ENCODE measurements at regions not wholly inside any gene's neighbourhood (a gene's known extent, or its start where the extent isn't known, plus 50 kb on each side); places are given as distances from the start of the nearest gene placed in this dataset.

GRCh38 chr12:113676547-113676946 is 204.9 kb upstream of the LHX5 start:
- CTCF ChIA-PET = no interaction called here
- Mint-ChIP-seq H3K27ac (no peak overlapping the region), H3K9me3 (peaks cover 0 to 1% (median 0%) of the 10 kb centered on the region in 5 donors), H3K27me3 (peaks cover 4 to 31% of the 10 kb centered on the region in 2 donors), H3K4me3 (no peak overlapping the region), H3K4me1 (no peaks in the 10 kb centered on the region), H3K36me3 (no peaks in the 10 kb centered on the region)
- Histone ChIP-seq H3K27me3 (ENCODE audit: insufficient read depth, low read length, poor library complexity, severe bottlenecking) (peaks cover 5% of the 10 kb centered on the region), H3K36me3 (ENCODE audit: insufficient read depth, low read length) (no peaks in the 10 kb centered on the region), H3K4me3 (ENCODE audit: low read length) (no peak overlapping the region), H3K27ac (ENCODE audit: low read depth, low read length) (no peak overlapping the region), H3K4me1 (ENCODE audit: insufficient read depth, low read length) (no peaks in the 10 kb centered on the region), H3K9me3 (ENCODE audit: low read length) (no peaks in the 10 kb centered on the region)
- POLR2A ChIA-PET = no interaction called here
- DNase-seq = no peak

DNA sequence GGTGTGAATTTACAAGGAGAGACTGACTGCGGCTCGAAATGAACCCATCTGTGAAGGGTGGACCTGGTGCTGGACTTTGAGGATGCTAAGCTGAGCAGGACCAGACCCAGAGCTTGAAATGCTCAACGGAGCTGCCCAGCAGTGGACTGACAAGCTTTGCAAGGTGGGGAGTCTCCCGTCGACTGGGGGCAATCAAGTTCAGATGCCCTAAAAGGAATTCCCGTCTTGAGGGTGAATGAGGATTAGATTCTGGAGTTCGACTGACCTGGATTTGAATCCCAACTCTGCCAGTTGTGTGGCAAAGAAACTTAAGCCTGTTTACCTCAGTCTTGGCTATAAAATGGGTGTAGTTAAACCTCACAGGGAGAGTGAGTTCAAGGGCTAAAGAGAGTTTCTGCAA is 204.4 kb upstream of the LHX5 start:
- no peaks in the 10 kb centered on the region for H3K4me1 Mint-ChIP-seq
- H3K4me1 ChIP-seq (ENCODE audit: insufficient read depth, low read length) = no peaks in the 10 kb centered on the region
- H3K36me3 Mint-ChIP-seq = no peaks in the 10 kb centered on the region
- no peaks in the 10 kb centered on the region for H3K36me3 ChIP-seq (ENCODE audit: insufficient read depth, low read length)
- no peak for DNase-seq
- H3K9me3 Mint-ChIP-seq = peaks cover 0 to 5% (median 0%) of the 10 kb centered on the region in 5 donors
- ChIA-PET POLR2A (no interaction called here), CTCF (no interaction called here)
- H3K9me3 ChIP-seq (ENCODE audit: low read length) = no peaks in the 10 kb centered on the region
- peaks cover 5% of the 10 kb centered on the region for H3K27me3 ChIP-seq (ENCODE audit: insufficient read depth, low read length, poor library complexity, severe bottlenecking)
- H3K27ac Mint-ChIP-seq = no peak overlapping the region
- no peak overlapping the region for H3K4me3 Mint-ChIP-seq
- no peak overlapping the region for H3K27ac ChIP-seq (ENCODE audit: low read depth, low read length)
- no peak overlapping the region for H3K4me3 ChIP-seq (ENCODE audit: low read length)
- H3K27me3 Mint-ChIP-seq = peaks cover 4 to 33% of the 10 kb centered on the region in 2 donors

DNA sequence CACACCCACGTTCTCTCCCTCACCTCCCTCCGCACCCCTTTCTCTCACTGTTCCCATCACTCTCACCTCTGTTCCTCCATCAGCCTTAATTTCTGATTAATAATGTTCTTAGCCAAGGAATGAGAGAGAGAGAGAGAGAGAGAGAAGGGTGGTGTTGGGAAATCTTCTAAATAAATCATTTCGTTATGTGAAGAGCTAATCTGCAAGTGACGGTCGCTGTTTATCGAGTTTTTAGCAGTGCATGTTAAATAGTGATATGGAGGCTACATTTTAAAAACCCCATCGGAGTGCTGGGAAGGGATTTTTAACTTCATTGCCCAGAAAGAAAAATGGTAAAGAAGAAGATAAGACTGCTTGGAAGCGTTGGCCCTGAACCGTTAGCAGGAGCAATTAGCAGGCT is 203.3 kb upstream of the LHX5 start:
- Mint-ChIP-seq H3K4me3 (no peak overlapping the region), H3K9me3 (peaks cover 0 to 5% (median 0%) of the 10 kb centered on the region in 5 donors), H3K27ac (no peak overlapping the region), H3K27me3 (peaks cover 6 to 41% of the 10 kb centered on the region in 2 donors), H3K36me3 (no peaks in the 10 kb centered on the region), H3K4me1 (no peaks in the 10 kb centered on the region)
- Histone ChIP-seq H3K27me3 (ENCODE audit: insufficient read depth, low read length, poor library complexity, severe bottlenecking) (peaks cover 5% of the 10 kb centered on the region), H3K9me3 (ENCODE audit: low read length) (no peaks in the 10 kb centered on the region), H3K4me1 (ENCODE audit: insufficient read depth, low read length) (no peaks in the 10 kb centered on the region), H3K27ac (ENCODE audit: low read depth, low read length) (no peak overlapping the region), H3K36me3 (ENCODE audit: insufficient read depth, low read length) (no peaks in the 10 kb centered on the region), H3K4me3 (ENCODE audit: low read length) (no peak overlapping the region)
- POLR2A ChIA-PET = no interaction called here
- DNase-seq = no peak
- CTCF ChIA-PET = no interaction called here

GRCh38 chr12:113674302-113674701 is 202.6 kb upstream of the LHX5 start:
- H3K4me3 ChIP-seq (ENCODE audit: low read length) = no peak overlapping the region
- no peak for DNase-seq
- Mint-ChIP-seq H3K36me3 (no peaks in the 10 kb centered on the region), H3K27ac (no peak overlapping the region), H3K4me3 (no peak overlapping the region), H3K9me3 (peaks cover 0 to 5% (median 0%) of the 10 kb centered on the region in 5 donors), H3K4me1 (no peaks in the 10 kb centered on the region), H3K27me3 (peaks cover 11 to 48% of the 10 kb centered on the region in 2 donors)
- H3K9me3 ChIP-seq (ENCODE audit: low read length) = no peaks in the 10 kb centered on the region
- H3K4me1 ChIP-seq (ENCODE audit: insufficient read depth, low read length) = no peaks in the 10 kb centered on the region
- ChIA-PET CTCF (no interaction called here), POLR2A (no interaction called here)
- H3K36me3 ChIP-seq (ENCODE audit: insufficient read depth, low read length) = no peaks in the 10 kb centered on the region
- no peak overlapping the region for H3K27ac ChIP-seq (ENCODE audit: low read depth, low read length)
- peaks cover 5% of the 10 kb centered on the region for H3K27me3 ChIP-seq (ENCODE audit: insufficient read depth, low read length, poor library complexity, severe bottlenecking)

DNA sequence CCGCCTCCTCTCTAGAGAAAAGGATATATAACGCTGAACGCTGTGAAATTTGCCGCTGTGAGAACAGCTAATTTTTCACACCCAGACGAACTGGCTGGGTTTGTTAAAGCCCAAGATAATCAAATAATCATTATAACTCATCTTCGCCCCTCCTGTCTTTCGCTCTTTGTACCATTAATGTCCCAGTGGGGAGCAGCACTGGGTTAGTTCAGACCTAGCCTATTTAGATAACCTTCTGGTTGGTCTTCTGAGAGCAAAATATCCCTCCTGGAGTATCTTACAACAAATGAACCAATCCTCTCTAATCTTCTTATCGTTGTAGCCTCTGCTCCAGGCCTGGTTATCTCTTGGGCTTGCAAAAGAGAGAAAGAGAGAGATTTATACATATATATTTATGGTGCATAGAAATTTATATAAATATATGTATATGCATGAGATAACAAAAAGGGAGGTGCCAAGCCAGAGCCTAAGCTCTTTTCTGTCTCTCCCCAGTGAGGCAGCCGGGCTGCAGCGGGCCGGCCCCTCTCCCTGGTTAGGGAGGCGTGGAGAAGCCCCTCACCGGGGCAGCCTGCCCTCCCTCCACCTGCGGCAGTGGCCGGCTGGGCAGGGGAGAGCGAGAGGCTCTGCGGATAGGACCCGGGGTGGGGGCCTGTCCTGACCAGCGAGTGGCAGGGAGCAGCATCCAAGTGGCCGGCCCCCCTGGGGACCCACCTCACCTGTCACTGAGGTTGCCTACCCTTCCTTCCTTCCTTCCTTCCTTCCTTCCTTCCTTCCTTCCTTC is 202.0 kb upstream of the LHX5 start:
- Histone ChIP-seq H3K27me3 (ENCODE audit: insufficient read depth, low read length, poor library complexity, severe bottlenecking) (peaks cover 5% of the 10 kb centered on the region), H3K4me3 (ENCODE audit: low read length) (no peak overlapping the region), H3K36me3 (ENCODE audit: insufficient read depth, low read length) (no peaks in the 10 kb centered on the region), H3K4me1 (ENCODE audit: insufficient read depth, low read length) (no peaks in the 10 kb centered on the region), H3K9me3 (ENCODE audit: low read length) (no peaks in the 10 kb centered on the region), H3K27ac (ENCODE audit: low read depth, low read length) (no peak overlapping the region)
- Mint-ChIP-seq H3K4me3 (no peak overlapping the region), H3K36me3 (no peaks in the 10 kb centered on the region), H3K9me3 (peaks cover 0 to 3% (median 0%) of the 10 kb centered on the region in 5 donors), H3K27me3 (peaks cover 15 to 48% of the 10 kb centered on the region in 2 donors), H3K4me1 (no peaks in the 10 kb centered on the region), H3K27ac (no peak overlapping the region)
- CTCF ChIA-PET = no interaction called here
- no peak for DNase-seq
- POLR2A ChIA-PET = no interaction called here

- Mint-ChIP-seq H3K27ac (no peak overlapping the region), H3K4me3 (no peak overlapping the region), H3K27me3 (peaks cover 22 to 53% of the 10 kb centered on the region in 2 donors), H3K36me3 (no peaks in the 10 kb centered on the region), H3K9me3 (peaks cover 0 to 3% (median 0%) of the 10 kb centered on the region in 5 donors), H3K4me1 (no peaks in the 10 kb centered on the region)
- H3K9me3 ChIP-seq (ENCODE audit: low read length) = no peaks in the 10 kb centered on the region
- no peak for DNase-seq
- no peak overlapping the region for H3K27ac ChIP-seq (ENCODE audit: low read depth, low read length)
- no peaks in the 10 kb centered on the region for H3K4me1 ChIP-seq (ENCODE audit: insufficient read depth, low read length)
- no peak overlapping the region for H3K4me3 ChIP-seq (ENCODE audit: low read length)
- POLR2A ChIA-PET = no interaction called here
- H3K36me3 ChIP-seq (ENCODE audit: insufficient read depth, low read length) = no peaks in the 10 kb centered on the region
- no peaks in the 10 kb centered on the region for H3K27me3 ChIP-seq (ENCODE audit: insufficient read depth, low read length, poor library complexity, severe bottlenecking)
- CTCF ChIA-PET = no interaction called here
These were observed 199.1 kb upstream of the LHX5 start for GRCh38 chr12:113670742-113671141.

DNA sequence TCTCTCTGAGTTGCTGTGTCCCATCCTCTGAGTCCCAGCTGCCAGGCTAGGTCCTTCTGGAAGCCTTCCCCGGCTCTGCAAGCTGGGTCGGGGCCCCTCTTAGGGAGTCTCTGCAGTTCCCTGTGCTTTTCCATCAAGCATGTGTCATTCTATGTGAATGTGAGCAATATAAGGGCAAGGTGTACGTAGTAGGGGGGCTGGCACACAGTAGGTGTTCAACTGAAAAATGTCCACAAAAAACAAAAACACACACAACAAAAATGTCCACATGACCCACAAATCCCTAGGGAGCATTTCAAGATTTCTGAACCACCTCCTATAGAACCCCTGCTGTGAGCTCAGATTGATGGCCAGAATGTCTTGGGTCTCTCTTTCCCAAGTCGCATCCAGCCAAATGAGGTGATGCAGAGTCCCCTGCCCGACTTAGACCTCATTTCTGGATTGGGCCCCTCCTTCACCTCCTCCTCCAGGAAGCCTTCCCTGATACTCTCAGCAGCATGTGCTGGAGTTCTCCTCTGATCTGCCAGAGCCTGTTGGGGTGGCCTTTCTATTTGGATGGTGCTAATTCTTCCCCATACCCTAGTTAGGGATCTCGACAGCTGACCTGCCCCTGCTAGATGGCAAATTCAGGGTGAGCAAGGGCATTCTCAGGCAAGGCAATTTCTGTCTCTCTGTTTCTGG is 196.1 kb upstream of the LHX5 start:
- CTCF ChIA-PET = no interaction called here

DNA sequence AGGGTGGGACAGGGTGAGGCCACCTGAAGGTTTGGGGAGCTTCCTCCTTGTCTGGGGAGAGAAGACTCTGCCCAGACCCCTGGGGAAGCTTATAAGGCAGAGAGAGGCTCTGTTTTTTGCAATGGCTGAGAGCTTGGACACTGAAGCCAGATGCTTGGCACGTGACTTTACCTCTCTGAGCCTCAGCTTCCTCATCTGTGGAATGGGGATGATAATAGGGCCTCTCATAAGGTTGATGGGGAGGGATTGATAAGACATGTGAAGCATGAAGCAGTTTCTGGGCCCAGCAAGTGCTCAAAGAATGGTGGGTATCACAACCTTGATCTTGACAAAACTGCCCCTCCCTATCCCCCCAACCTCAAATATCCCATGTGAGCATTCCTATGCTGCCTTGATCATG is 195.4 kb upstream of the LHX5 start:
- Mint-ChIP-seq H3K4me1 (no peaks in the 10 kb centered on the region), H3K27me3 (peaks cover 22 to 56% of the 10 kb centered on the region in 2 donors), H3K9me3 (peaks cover 0 to 3% (median 0%) of the 10 kb centered on the region in 5 donors), H3K27ac (no peak overlapping the region), H3K36me3 (peaks cover 0 to 2% (median 0%) of the 10 kb centered on the region in 3 donors), H3K4me3 (no peak overlapping the region)
- CTCF ChIA-PET = no interaction called here
- no peak for DNase-seq
- Histone ChIP-seq H3K4me3 (ENCODE audit: low read length) (no peak overlapping the region), H3K27me3 (ENCODE audit: insufficient read depth, low read length, poor library complexity, severe bottlenecking) (no peaks in the 10 kb centered on the region), H3K36me3 (ENCODE audit: insufficient read depth, low read length) (no peaks in the 10 kb centered on the region), H3K4me1 (ENCODE audit: insufficient read depth, low read length) (no peaks in the 10 kb centered on the region), H3K9me3 (ENCODE audit: low read length) (no peaks in the 10 kb centered on the region), H3K27ac (ENCODE audit: low read depth, low read length) (no peak overlapping the region)
- POLR2A ChIA-PET = no interaction called here

More for the DNA sequence above, 196.1 kb upstream of the LHX5 start:
- H3K9me3 Mint-ChIP-seq = peaks cover 0 to 3% (median 0%) of the 10 kb centered on the region in 5 donors
- H3K4me3 ChIP-seq (ENCODE audit: low read length) = no peak overlapping the region
- no peak overlapping the region for H3K27ac Mint-ChIP-seq
- H3K36me3 ChIP-seq (ENCODE audit: insufficient read depth, low read length) = no peaks in the 10 kb centered on the region
- no peak for DNase-seq
- no peak overlapping the region for H3K27ac ChIP-seq (ENCODE audit: low read depth, low read length)
- H3K36me3 Mint-ChIP-seq = peaks cover 0 to 2% (median 0%) of the 10 kb centered on the region in 3 donors
- POLR2A ChIA-PET = no interaction called here
- H3K4me1 ChIP-seq (ENCODE audit: insufficient read depth, low read length) = no peaks in the 10 kb centered on the region
- H3K4me1 Mint-ChIP-seq = no peaks in the 10 kb centered on the region
- H3K9me3 ChIP-seq (ENCODE audit: low read length) = no peaks in the 10 kb centered on the region
- no peak overlapping the region for H3K4me3 Mint-ChIP-seq
- H3K27me3 Mint-ChIP-seq = peaks cover 19 to 52% of the 10 kb centered on the region in 2 donors
- H3K27me3 ChIP-seq (ENCODE audit: insufficient read depth, low read length, poor library complexity, severe bottlenecking) = no peaks in the 10 kb centered on the region

All from CD8-positive, alpha-beta memory T cell (primary cell).